ENCODE measurements at regions not wholly inside any gene's neighbourhood (a gene's known extent, or its start where the extent isn't known, plus 50 kb on each side); places are given as distances from the start of the nearest gene placed in this dataset.

DNA sequence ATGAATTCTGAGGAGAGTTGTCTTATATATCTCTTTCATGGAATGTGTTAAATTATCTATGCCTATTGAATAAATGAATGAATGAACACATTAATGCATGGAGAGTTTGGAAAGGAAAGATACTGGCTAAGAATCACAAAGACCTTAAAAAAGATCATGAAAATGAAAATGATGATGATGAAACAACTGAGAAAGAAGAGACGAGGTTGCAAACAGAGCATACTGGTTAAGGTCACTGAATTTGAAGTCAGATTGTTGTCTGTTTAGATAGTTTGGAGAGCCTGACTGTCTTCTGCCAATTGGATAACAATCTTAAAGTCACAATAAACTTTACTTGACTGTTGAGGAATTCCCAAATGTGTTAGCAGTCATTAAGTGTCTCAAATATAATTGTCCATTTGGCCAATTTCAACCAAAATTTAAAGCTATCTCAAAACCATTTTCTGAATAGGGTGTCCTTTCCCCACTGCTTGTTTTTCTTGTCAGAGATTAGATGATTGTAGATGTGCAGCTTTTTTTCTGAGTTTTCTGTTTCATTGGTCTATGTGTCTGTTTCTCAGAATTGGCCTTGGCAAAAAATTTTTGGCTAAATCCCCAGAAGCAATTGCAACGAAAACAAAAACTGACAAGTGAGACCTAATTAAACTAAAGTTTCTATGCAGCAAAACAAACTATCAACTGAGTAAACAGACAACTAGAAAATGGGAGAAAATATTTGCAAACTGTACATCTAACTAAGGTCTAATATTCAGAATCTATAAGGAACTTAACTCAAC, 132.2 kb downstream of the PTGER3 start:
- TF ChIP-seq, protein P1, sequence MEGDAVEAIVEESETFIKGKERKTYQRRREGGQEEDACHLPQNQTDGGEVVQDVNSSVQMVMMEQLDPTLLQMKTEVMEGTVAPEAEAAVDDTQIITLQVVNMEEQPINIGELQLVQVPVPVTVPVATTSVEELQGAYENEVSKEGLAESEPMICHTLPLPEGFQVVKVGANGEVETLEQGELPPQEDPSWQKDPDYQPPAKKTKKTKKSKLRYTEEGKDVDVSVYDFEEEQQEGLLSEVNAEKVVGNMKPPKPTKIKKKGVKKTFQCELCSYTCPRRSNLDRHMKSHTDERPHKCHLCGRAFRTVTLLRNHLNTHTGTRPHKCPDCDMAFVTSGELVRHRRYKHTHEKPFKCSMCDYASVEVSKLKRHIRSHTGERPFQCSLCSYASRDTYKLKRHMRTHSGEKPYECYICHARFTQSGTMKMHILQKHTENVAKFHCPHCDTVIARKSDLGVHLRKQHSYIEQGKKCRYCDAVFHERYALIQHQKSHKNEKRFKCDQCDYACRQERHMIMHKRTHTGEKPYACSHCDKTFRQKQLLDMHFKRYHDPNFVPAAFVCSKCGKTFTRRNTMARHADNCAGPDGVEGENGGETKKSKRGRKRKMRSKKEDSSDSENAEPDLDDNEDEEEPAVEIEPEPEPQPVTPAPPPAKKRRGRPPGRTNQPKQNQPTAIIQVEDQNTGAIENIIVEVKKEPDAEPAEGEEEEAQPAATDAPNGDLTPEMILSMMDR (IDR thresholded peaks at IDR 0.05) = no peak
- TF ChIP-seq EZH2 (IDR thresholded peaks at IDR 0.05) = no peak
